Tibial nerve (tissue), 4 donors: ENCODE measurements at regions not wholly inside any gene's neighbourhood (a gene's known extent, or its start where the extent isn't known, plus 50 kb on each side); places are given as distances from the start of the nearest gene placed in this dataset.

Source experiments
- DNase-seq, 2 donors: peaks; one replicate each; pipeline ENCODE4 v3.0.0-alpha.2; 2019; ENCODE audit warnings: low spot score in 2 of 2
- H3K27ac ChIP-seq, 4 donors: fragments of 200-600 bp; sonication (generic) in 3 of 4; one replicate each; pipeline ENCODE4 v1.5.1; 2017 to 2019; ENCODE audit warnings: mild to moderate bottlenecking in 1 of 4
- H3K27me3 ChIP-seq, 2 donors: fragments of 200-600 bp; sonication (generic) in 1 of 2; one replicate each; pipeline versions ENCODE4 v1.5.1 to v1.6.0; 2017 to 2019
- H3K36me3 ChIP-seq, 3 donors: fragments of 200-600 bp; sonication (generic); one replicate each; pipeline ENCODE4 v1.5.1; 2018 to 2019
- H3K4me1 ChIP-seq, 4 donors: fragments of 200-600 bp; sonication (generic) in 3 of 4; one replicate each; pipeline ENCODE4 v1.5.1; 2017 to 2019
- H3K4me3 ChIP-seq, 4 donors: fragments of 200-600 bp; sonication (generic) in 3 of 4; one replicate each; pipeline ENCODE4 v1.5.1; 2017 to 2019; ENCODE audit warnings: mild to moderate bottlenecking in 1 of 4, moderate library complexity in 1 of 4
- H3K9me3 ChIP-seq, 4 donors: fragments of 200-600 bp; sonication (generic) in 3 of 4; one replicate each; pipeline ENCODE4 v1.5.1; 2017 to 2019
- EP300 ChIP-seq, 2 donors: sonication (generic); formaldehyde crosslinking; IDR thresholded peaks; one replicate each; pipeline ENCODE4 v1.6.1; 2017; ENCODE audit warnings: antibody characterized with exemption in 2 of 2, mild to moderate bottlenecking in 1 of 2
- POLR2A ChIP-seq, 2 donors: fragments of 450-650 bp; IDR thresholded peaks; one replicate each; pipeline ENCODE4 v1.6.1; 2017; ENCODE audit warnings: antibody characterized with exemption in 2 of 2, mild to moderate bottlenecking in 2 of 2, moderate library complexity in 2 of 2
- WGBS, 2 donors: methylation state at CpG; one replicate each; pipeline ENCODE4 v1.1.5; 2018; 5-methylcytosine and 5-hydroxymethylcytosine counted together
- TF ChIP-seq, protein P1 (sequence below), 5 experiments: fragments of 200-600 bp in 3 of 5; fragments of 450-650 bp in 2 of 5; sonication (generic) in 3 of 5; IDR thresholded peaks; one replicate each; pipeline ENCODE4 v1.5.1; 2016 to 2019; ENCODE audit warnings: antibody characterized with exemption in 5 of 5, mild to moderate bottlenecking in 3 of 5, moderate library complexity in 2 of 5

DNA sequence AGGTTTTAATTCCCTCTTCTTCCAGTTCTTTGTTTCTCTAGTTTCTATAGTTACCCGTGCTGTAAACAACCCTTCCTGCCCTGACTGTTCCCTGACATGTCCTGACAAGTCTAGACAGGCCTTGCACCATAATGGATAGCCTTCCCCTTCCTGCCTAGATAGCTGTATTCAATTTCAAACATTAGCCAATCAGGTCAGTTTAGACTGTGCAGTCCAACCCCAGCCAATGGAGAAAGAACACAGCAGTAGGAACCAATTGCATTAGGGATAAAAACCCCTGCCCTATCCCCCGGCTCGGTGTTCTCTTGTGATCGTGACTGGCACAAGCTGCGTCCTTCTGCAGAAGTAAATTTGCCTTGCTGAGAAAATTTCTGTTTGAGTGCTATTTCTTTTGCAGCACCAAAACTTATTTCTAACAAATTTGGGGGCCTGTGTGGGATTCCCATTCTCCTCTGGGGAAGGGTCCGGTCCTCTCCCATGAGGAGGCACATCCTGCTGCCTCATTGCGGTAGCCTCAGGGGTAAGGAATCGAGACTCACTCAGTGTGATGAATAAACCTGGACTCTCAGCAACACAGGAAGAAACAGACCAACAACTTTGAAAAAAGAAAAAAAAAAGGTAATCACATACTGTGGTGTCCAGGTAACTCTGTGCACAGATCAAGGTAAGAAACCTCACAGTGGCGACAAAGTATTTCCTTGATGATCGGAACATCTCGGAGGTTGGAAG, 248.7 kb upstream of the ECI2 start:
- Histone ChIP-seq H3K4me3 (no peak overlapping the region), H3K36me3 (no peaks in the 10 kb centered on the region), H3K9me3 (peaks cover 0 to 28% (median 7%) of the 10 kb centered on the region in 4 donors), H3K27ac (no peak overlapping the region), H3K4me1 (no peaks in the 10 kb centered on the region), H3K27me3 (no peaks in the 10 kb centered on the region)
- 84 to 89% methylated on average over 11 of the region's 11 CpGs for WGBS, 2 donors
- no peak for TF ChIP-seq EP300 (IDR thresholded peaks at IDR 0.05)
- no peak for TF ChIP-seq POLR2A (IDR thresholded peaks at IDR 0.05)
- TF ChIP-seq, protein P1, sequence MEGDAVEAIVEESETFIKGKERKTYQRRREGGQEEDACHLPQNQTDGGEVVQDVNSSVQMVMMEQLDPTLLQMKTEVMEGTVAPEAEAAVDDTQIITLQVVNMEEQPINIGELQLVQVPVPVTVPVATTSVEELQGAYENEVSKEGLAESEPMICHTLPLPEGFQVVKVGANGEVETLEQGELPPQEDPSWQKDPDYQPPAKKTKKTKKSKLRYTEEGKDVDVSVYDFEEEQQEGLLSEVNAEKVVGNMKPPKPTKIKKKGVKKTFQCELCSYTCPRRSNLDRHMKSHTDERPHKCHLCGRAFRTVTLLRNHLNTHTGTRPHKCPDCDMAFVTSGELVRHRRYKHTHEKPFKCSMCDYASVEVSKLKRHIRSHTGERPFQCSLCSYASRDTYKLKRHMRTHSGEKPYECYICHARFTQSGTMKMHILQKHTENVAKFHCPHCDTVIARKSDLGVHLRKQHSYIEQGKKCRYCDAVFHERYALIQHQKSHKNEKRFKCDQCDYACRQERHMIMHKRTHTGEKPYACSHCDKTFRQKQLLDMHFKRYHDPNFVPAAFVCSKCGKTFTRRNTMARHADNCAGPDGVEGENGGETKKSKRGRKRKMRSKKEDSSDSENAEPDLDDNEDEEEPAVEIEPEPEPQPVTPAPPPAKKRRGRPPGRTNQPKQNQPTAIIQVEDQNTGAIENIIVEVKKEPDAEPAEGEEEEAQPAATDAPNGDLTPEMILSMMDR (IDR thresholded peaks at IDR 0.05), result no peak
- no peak for DNase-seq

DNA sequence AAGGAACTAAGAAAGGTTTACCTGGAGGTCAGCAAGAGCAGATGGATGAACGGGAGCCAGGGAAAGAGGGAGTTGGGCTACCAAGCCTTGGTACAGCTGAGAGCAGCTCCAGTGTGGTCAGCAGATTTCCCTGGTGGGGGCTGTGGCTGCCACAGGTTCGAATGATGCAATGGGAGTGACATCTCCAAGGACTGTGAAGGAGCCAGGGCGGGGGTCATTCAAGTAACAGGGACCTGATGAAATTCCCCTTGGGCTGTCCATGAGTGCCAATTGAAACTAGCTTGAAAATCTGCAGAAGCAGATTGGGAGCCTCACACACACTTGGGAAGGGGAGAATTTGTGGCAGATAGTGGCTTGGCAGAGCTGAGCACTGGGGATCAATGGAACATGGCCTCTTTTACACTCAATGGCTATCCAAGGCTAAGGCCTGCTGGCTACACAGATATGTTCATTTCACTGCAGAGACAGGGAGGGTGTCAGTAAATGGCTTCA, 247.0 kb upstream of the ECI2 start:
- H3K36me3 ChIP-seq, result no peaks in the 10 kb centered on the region
- peaks cover 0 to 28% (median 7%) of the 10 kb centered on the region in 4 donors for H3K9me3 ChIP-seq
- H3K27ac ChIP-seq, result no peak overlapping the region
- H3K4me3 ChIP-seq, result no peak overlapping the region
- H3K4me1 ChIP-seq, result no peaks in the 10 kb centered on the region
- TF ChIP-seq, protein P1 (IDR thresholded peaks at IDR 0.05), result no peak
- no peak for DNase-seq
- no peaks in the 10 kb centered on the region for H3K27me3 ChIP-seq
- 90 to 96% methylated on average over 3 of the region's 3 CpGs for WGBS, 2 donors

DNA sequence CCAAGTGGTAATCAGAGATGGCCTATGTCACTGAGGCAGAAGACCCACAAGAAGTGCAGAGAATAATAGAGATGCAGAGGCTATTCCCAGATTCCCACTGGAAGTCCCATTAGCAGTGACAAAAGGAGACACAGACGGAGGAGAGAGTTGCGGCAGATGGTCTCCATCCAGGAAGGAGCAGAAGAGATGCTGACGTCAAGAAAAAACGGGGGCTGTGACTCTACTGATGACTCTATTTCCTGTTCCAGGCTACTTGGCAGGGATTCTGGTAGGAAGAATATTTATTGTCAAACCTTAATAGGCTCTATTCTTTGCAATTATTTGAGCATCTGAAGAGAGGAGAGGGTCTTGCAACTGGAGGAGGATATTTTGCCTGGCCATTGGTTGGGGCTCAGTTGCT, 246.0 kb upstream of the ECI2 start:
- DNase-seq, result no peak
- Histone ChIP-seq H3K4me1 (no peaks in the 10 kb centered on the region), H3K9me3 (peaks cover 0 to 28% (median 7%) of the 10 kb centered on the region in 4 donors), H3K36me3 (no peaks in the 10 kb centered on the region), H3K27ac (no peak overlapping the region), H3K27me3 (no peaks in the 10 kb centered on the region), H3K4me3 (no peak overlapping the region)
- TF ChIP-seq, protein P1 (IDR thresholded peaks at IDR 0.05), result no peak
- no peak for TF ChIP-seq POLR2A (IDR thresholded peaks at IDR 0.05)
- no peak for TF ChIP-seq EP300 (IDR thresholded peaks at IDR 0.05)
- WGBS, 2 donors, result 42 to 51% methylated on average over 4 of the region's 4 CpGs

DNA sequence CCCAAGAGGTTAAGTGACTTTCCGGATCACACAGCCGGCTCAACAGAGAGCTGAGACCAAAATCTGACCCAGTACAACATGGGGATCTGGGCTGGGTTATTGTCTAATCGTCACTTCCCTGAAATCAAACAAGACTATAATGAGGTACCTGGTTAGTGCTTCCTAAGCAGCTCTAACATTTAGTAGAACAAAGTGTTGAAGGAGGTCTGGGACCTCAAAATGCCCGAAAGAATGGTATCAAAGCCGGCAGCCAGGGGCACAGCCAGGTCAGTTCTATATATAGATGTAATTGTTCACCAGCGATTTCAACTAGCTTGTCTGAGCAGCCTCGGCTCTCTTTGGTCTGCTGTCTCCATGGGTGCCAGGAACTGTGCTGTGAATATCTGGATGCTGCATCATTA, 245.5 kb upstream of the ECI2 start:
- no peak for DNase-seq
- H3K4me3 ChIP-seq, result no peak overlapping the region
- no peaks in the 10 kb centered on the region for H3K36me3 ChIP-seq
- TF ChIP-seq EP300 (IDR thresholded peaks at IDR 0.05), result no peak
- no peak for TF ChIP-seq POLR2A (IDR thresholded peaks at IDR 0.05)
- TF ChIP-seq, protein P1 (IDR thresholded peaks at IDR 0.05), result no peak
- H3K27me3 ChIP-seq, result no peaks in the 10 kb centered on the region
- 37 to 48% methylated on average over 7 of the region's 7 CpGs for WGBS, 2 donors
- H3K9me3 ChIP-seq, result peaks cover 0 to 28% (median 7%) of the 10 kb centered on the region in 4 donors
- no peak overlapping the region for H3K27ac ChIP-seq
- no peaks in the 10 kb centered on the region for H3K4me1 ChIP-seq

DNA sequence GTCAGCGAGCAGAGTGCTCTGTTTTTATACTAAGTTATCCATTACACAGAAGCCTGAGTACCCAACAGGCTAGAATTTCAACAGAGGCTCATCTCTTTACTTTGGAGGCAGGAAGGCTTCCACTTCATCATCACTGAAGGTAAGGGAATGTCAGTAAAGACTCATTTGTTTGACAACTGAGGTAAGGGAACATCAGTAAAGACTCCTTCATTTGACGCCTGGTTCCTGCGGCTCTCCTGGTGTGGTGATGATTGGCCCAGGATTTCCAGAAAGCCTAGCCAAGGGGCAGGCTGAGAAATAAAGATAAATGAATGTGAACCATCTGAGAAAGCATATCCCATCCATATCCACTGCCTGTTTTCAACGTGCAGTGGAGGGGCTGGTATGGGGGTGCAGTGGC, 244.6 kb upstream of the ECI2 start:
- DNase-seq, result no peak
- Histone ChIP-seq H3K4me1 (no peaks in the 10 kb centered on the region), H3K9me3 (peaks cover 0 to 25% (median 7%) of the 10 kb centered on the region in 4 donors), H3K4me3 (no peak overlapping the region), H3K27me3 (no peaks in the 10 kb centered on the region), H3K27ac (no peak overlapping the region), H3K36me3 (no peaks in the 10 kb centered on the region)
- TF ChIP-seq EP300 (IDR thresholded peaks at IDR 0.05) (no peak), POLR2A (IDR thresholded peaks at IDR 0.05) (no peak)
- TF ChIP-seq, protein P1 (IDR thresholded peaks at IDR 0.05), result no peak
- 70 to 71% methylated on average over 4 of the region's 4 CpGs for WGBS, 2 donors
